Calu3 (cell line): ENCODE measurements at regions not wholly inside any gene's neighbourhood (a gene's known extent, or its start where the extent isn't known, plus 50 kb on each side); places are given as distances from the start of the nearest gene placed in this dataset.

ENCODE experiments used
- BruUV-seq: library from RNA; stranded (reverse); fragments of 400-500 nt; replicated peaks from 2 replicates; lab custom pipeline; 2021; lab: Mats Ljungman, UMichigan
- CTCF ChIA-PET: fragments of 300-600 bp; sonication (Branson Sonifier 250); formaldehyde crosslinking; loops from one replicate; lab custom pipeline; 2022; ENCODE audit warnings: antibody characterized with exemption; lab: Charles Lee
- DNase-seq: peaks from one replicate; pipeline ENCODE4 v3.0.0; 2022
- H3K27ac Mint-ChIP-seq: one replicate; pipeline ENCODE4 v1.8.0; 2022; ENCODE audit warnings: mixed read lengths; ENCODE audit not compliant: unreplicated experiment
- H3K27me3 Mint-ChIP-seq: one replicate; pipeline ENCODE4 v1.8.0; 2022; ENCODE audit warnings: mixed read lengths; ENCODE audit not compliant: unreplicated experiment
- H3K36me3 Mint-ChIP-seq: one replicate; pipeline ENCODE4 v1.8.0; 2022; ENCODE audit warnings: mild to moderate bottlenecking, moderate library complexity, mixed read lengths; ENCODE audit not compliant: insufficient read depth, unreplicated experiment
- H3K4me1 Mint-ChIP-seq: one replicate; pipeline ENCODE4 v1.8.0; 2022; ENCODE audit warnings: mild to moderate bottlenecking, low read depth, mixed read lengths; ENCODE audit not compliant: unreplicated experiment
- H3K4me3 Mint-ChIP-seq: one replicate; pipeline ENCODE4 v1.8.0; 2022; ENCODE audit warnings: mild to moderate bottlenecking, low read depth, moderate library complexity, mixed read lengths; ENCODE audit not compliant: unreplicated experiment
- H3K9me3 Mint-ChIP-seq: one replicate; pipeline ENCODE4 v1.8.0; 2022; ENCODE audit warnings: low read depth, mixed read lengths; ENCODE audit not compliant: unreplicated experiment
- CTCF ChIP-seq: fragments of 200-600 bp; IDR thresholded peaks from one replicate; pipeline ENCODE4 v1.8.0; 2022; ENCODE audit warnings: antibody characterized with exemption; ENCODE audit not compliant: unreplicated experiment
- intact Hi-C: fragments of 100-400 bp; cut with micrococcal nuclease; formaldehyde crosslinking; loops from one replicate; pipeline ENCODE4 v1.10.0; 2022; ENCODE audit not compliant: unreplicated experiment

- Mint-ChIP-seq H3K4me3 (no peak overlapping the region), H3K27ac (no peak overlapping the region), H3K9me3 (no peaks in the 10 kb centered on the region), H3K36me3 (no peaks in the 10 kb centered on the region), H3K27me3 (peaks cover 32% of the 10 kb centered on the region), H3K4me1 (no peaks in the 10 kb centered on the region)
- no TSS peak for BruUV-seq
- no peak for TF ChIP-seq CTCF
- CTCF ChIA-PET: interaction anchor here (0.6 kb wide), 1 partner anchor 337 kb away, joined by 3 read pairs; no protein-coding TSS in a partner anchor
- intact Hi-C loops: no loop called here
- DNase-seq: no peak
These were observed 187.8 kb upstream of the LRFN2 start for GRCh38 chr6:40774932-40775331.

- Mint-ChIP-seq H3K4me1 (no peaks in the 10 kb centered on the region), H3K4me3 (no peak overlapping the region), H3K9me3 (no peaks in the 10 kb centered on the region), H3K27me3 (peaks cover 71% of the 10 kb centered on the region), H3K36me3 (no peaks in the 10 kb centered on the region), H3K27ac (no peak overlapping the region)
- no peak for DNase-seq
- no peak for TF ChIP-seq CTCF
- intact Hi-C loops: no loop called here
- no TSS peak for BruUV-seq
- CTCF ChIA-PET: no interaction called here
These were observed 183.6 kb upstream of the LRFN2 start for GRCh38 chr6:40770794-40771193.

- H3K4me1 Mint-ChIP-seq: no peaks in the 10 kb centered on the region
- no peak overlapping the region for H3K4me3 Mint-ChIP-seq
- H3K36me3 Mint-ChIP-seq: no peaks in the 10 kb centered on the region
- no TSS peak for BruUV-seq
- H3K9me3 Mint-ChIP-seq: no peaks in the 10 kb centered on the region
- DNase-seq: no peak
- peaks cover 76% of the 10 kb centered on the region for H3K27me3 Mint-ChIP-seq
- H3K27ac Mint-ChIP-seq: no peak overlapping the region
- TF ChIP-seq CTCF: no peak
- CTCF ChIA-PET: no interaction called here
- intact Hi-C loops: no loop called here
These were observed 177.6 kb upstream of the LRFN2 start for GRCh38 chr6:40764726-40765125.

GRCh38 chr6:40762981-40763380 is 175.8 kb upstream of the LRFN2 start:
- H3K27ac Mint-ChIP-seq: no peak overlapping the region
- H3K9me3 Mint-ChIP-seq: no peaks in the 10 kb centered on the region
- no peaks in the 10 kb centered on the region for H3K4me1 Mint-ChIP-seq
- H3K4me3 Mint-ChIP-seq: no peak overlapping the region
- CTCF ChIA-PET: no interaction called here
- peaks cover 78% of the 10 kb centered on the region for H3K27me3 Mint-ChIP-seq
- DNase-seq: no peak
- BruUV-seq: no TSS peak
- intact Hi-C loops: no loop called here
- H3K36me3 Mint-ChIP-seq: no peaks in the 10 kb centered on the region
- no peak for TF ChIP-seq CTCF
